GM12892 (cell line): ENCODE measurements at regions not wholly inside any gene's neighbourhood (a gene's known extent, or its start where the extent isn't known, plus 50 kb on each side); places are given as distances from the start of the nearest gene placed in this dataset.

Experiments
- POLR2A ChIP-seq: IDR thresholded peaks from 2 replicates; pipeline ENCODE4 v1.6.1; 2011; ENCODE audit warnings: low read depth, low read length, control low read depth
- POLR2AphosphoS5 ChIP-seq: IDR thresholded peaks from 2 replicates; pipeline ENCODE4 v1.6.1; 2011; ENCODE audit warnings: low read depth, low read length, control low read depth

DNA sequence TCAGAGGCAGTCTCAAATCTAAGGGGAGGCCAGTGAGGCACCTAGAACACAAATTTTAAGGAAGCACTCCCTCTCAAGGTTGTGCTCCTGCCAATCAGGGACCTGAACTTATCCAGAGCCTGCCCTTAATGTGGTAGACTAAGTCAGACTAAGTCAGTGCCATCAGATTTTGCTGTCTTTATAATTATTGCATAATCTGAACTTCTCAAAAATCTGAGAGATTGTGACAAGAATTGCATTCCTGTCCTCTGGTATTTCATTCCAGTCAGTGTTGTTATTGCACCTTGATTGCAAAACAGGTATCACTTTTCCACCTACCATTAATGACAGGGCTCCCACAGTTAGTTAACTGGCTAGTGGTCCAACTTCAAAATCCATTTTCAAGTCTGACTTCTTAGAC, 197.1 kb upstream of the HCN1 start:
- TF ChIP-seq POLR2AphosphoS5 = no peak
- TF ChIP-seq POLR2A = no peak
